T-cell (primary cell): ENCODE measurements at regions not wholly inside any gene's neighbourhood (a gene's known extent, or its start where the extent isn't known, plus 50 kb on each side); places are given as distances from the start of the nearest gene placed in this dataset.

Source experiments
- ATAC-seq, 4 experiments: fragments of 200-7000 bp in 3 of 4; fragments of 150-1000 bp in 1 of 4; cut with Tn5 transposase; replicated peaks in 1 of 4; 1 replicate in 3 of 4; 2 replicates in 1 of 4; pipeline ENCODE4 v1.10.0; 2021; ENCODE audit warnings: moderate library complexity in 3 of 4, mild to moderate bottlenecking in 2 of 4, moderate number of reproducible peaks in 1 of 4
- CTCF ChIA-PET, 2 donors: fragments of 300-600 bp; sonication (Branson Sonifier 250); formaldehyde crosslinking; loops; one replicate each; lab custom pipeline; 2022; ENCODE audit warnings: antibody characterized with exemption in 2 of 2; lab: Charles Lee
- POLR2A ChIA-PET, 2 donors: fragments of 300-600 bp; sonication (Branson Sonifier 250); formaldehyde crosslinking; loops; one replicate each; lab custom pipeline; 2022; ENCODE audit warnings: antibody characterized with exemption in 2 of 2; lab: Charles Lee
- DNase-seq, 35 experiments: peaks; one replicate each; pipeline versions ENCODE4 v3.0.0 to v3.0.0-alpha.2; 2013 to 2023
- H3K27ac ChIP-seq: one replicate; pipeline ENCODE4 v1.5.1; 2013; ENCODE audit warnings: low read length
- H3K27me3 ChIP-seq, 2 experiments: replicated peaks in 1 of 2; 1 replicate in 1 of 2; 2 replicates in 1 of 2; pipeline versions ENCODE4 v1.6.1 to v1.7.0; 2013; ENCODE audit warnings: low read length in 1 of 2, mixed read lengths in 1 of 2; ENCODE audit not compliant: control insufficient read depth in 2 of 2, insufficient read depth in 2 of 2; ENCODE audit errors: extremely low read depth in 1 of 2
- H3K36me3 ChIP-seq, 2 donors: 1 replicate in 1 of 2; 2 replicates in 1 of 2; pipeline versions ENCODE4 v1.6.1 to v1.7.0; 2013; ENCODE audit warnings: low read length in 1 of 2; ENCODE audit not compliant: control insufficient read depth in 2 of 2, insufficient read depth in 1 of 2; ENCODE audit errors: extremely low read depth in 1 of 2
- H3K4me1 ChIP-seq, 2 experiments: 1 replicate in 1 of 2; 2 replicates in 1 of 2; pipeline versions ENCODE4 v1.6.1 to v1.7.0; 2013; ENCODE audit warnings: low read length in 2 of 2, mixed read lengths in 1 of 2; ENCODE audit not compliant: insufficient read depth in 2 of 2, control insufficient read depth in 1 of 2; ENCODE audit errors: extremely low read depth in 1 of 2
- H3K4me3 ChIP-seq, 2 donors: 1 replicate in 1 of 2; 2 replicates in 1 of 2; pipeline versions ENCODE4 v1.5.1 to v1.7.0; 2013; ENCODE audit warnings: mild to moderate bottlenecking in 2 of 2, low read length in 1 of 2, moderate library complexity in 1 of 2; ENCODE audit not compliant: control insufficient read depth in 1 of 2; ENCODE audit errors: extremely low read depth in 1 of 2
- H3K9me3 ChIP-seq: 2 replicates; pipeline ENCODE4 v1.7.0; 2013
- H3K27ac Mint-ChIP-seq, 2 donors: one replicate each; pipeline ENCODE4 v1.8.0; 2020 to 2021; ENCODE audit warnings: mild to moderate bottlenecking in 2 of 2, mixed read lengths in 2 of 2
- H3K27me3 Mint-ChIP-seq, 2 donors: one replicate each; pipeline ENCODE4 v1.8.0; 2021 to 2022; ENCODE audit warnings: mixed read lengths in 2 of 2
- H3K36me3 Mint-ChIP-seq: one replicate; pipeline ENCODE4 v1.8.0; 2021; ENCODE audit warnings: mixed read lengths
- H3K4me1 Mint-ChIP-seq, 3 donors: one replicate each; pipeline ENCODE4 v1.8.0; 2020 to 2022; ENCODE audit warnings: mixed read lengths in 3 of 3, mild to moderate bottlenecking in 1 of 3
- H3K4me3 Mint-ChIP-seq, 3 donors: one replicate each; pipeline ENCODE4 v1.8.0; 2020 to 2022; ENCODE audit warnings: mild to moderate bottlenecking in 3 of 3, mixed read lengths in 3 of 3, moderate library complexity in 3 of 3
- H3K9me3 Mint-ChIP-seq, 3 donors: one replicate each; pipeline ENCODE4 v1.8.0; 2020 to 2022; ENCODE audit warnings: mixed read lengths in 3 of 3
- WGBS: methylation state at CpG from one replicate; pipeline ENCODE4 v1.1.5; 2013; ENCODE audit warnings: missing lambda C conversion rate; ENCODE audit not compliant: insufficient coverage; 5-methylcytosine and 5-hydroxymethylcytosine counted together

DNA sequence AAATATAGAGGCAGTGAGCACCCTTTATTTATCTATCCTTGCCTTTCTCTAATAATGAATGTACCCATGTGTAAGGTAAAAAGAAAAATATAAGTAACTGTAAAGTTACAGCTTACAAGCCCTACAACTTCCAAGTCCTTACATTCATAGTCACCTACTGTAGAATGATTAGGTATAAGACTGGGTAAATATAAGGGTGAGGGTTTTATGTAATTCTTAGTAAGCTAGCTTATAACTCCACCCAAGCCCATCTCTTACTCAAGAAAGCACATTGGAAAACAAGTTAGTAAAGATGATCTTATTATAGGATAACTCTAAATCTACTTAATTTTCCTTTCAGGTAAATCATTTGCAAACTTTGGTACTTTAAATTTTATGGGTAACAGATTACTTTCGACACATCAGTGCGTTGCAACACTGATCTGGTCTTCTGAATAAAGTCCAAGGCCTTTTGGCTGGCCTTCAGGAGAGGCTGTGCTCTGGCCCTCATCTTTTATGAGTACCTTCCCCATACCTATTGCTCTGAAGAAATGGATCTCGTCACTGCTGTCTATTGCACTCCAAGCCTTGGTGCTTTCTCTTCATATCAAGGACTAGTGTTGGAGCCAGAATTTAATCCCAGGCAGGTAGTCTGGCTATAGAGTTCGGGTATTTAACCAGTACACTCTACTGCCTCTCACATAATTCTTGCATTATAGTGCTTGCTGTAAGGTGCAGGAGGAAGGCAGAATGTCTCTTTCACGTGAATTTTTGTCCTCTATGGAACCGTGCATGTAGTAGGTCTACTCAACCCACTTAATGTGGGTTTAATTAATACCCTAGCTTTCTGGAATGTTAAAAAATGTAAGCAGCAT lies 443.6 kb upstream of the AR start:
- H3K27me3 Mint-ChIP-seq, result peaks cover 0 to 3% of the 10 kb centered on the region in 2 donors
- H3K27ac Mint-ChIP-seq, result no peak overlapping the region
- Histone ChIP-seq H3K27me3 (no peaks in the 10 kb centered on the region), H3K36me3 (no peaks in the 10 kb centered on the region), H3K4me1 (no peaks in the 10 kb centered on the region), H3K4me3 (no peak overlapping the region), H3K9me3 (no peaks in the 10 kb centered on the region), H3K27ac (no peak overlapping the region)
- ChIA-PET POLR2A (interaction anchor here in 1 of 2 donors (0.7 kb wide), 1 partner anchor 798 kb away, joined by 13 read pairs; no protein-coding TSS in a partner anchor), CTCF (no interaction called here)
- no peaks in the 10 kb centered on the region for H3K9me3 Mint-ChIP-seq
- WGBS, result no CpG with 5 or more reads among the region's 6 CpGs
- no peak overlapping the region for H3K4me3 Mint-ChIP-seq
- no peak for DNase-seq
- H3K36me3 Mint-ChIP-seq, result no peaks in the 10 kb centered on the region
- H3K4me1 Mint-ChIP-seq, result no peaks in the 10 kb centered on the region
- no peak for ATAC-seq

DNA sequence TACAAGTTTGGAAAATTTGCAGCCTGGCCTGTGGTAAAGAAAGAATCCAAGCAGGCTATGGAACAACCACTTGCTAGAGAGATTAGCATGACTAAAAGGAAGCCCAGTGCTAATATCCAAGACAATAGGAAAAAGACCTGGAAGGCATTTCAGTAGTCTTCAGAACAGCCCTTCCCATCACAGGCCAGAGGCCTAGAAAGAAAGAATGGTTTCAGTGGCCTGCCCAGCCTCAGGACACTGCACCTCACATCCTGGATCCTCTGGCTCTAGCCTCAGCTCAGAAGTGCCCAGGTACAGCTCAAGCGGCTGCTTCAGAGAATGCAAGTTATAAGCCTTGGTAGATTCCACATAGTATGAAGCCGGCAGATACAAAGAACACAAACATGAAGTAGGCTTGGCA lies 449.8 kb upstream of the AR start:
- POLR2A ChIA-PET, result no interaction called here
- Histone ChIP-seq H3K4me3 (no peak overlapping the region), H3K4me1 (no peaks in the 10 kb centered on the region), H3K27me3 (no peaks in the 10 kb centered on the region), H3K9me3 (no peaks in the 10 kb centered on the region), H3K36me3 (no peaks in the 10 kb centered on the region), H3K27ac (no peak overlapping the region)
- H3K4me3 Mint-ChIP-seq, result no peak overlapping the region
- H3K9me3 Mint-ChIP-seq, result peaks cover 0 to 3% (median 3%) of the 10 kb centered on the region in 3 donors
- ATAC-seq (no peak), DNase-seq (no peak)
- no peak overlapping the region for H3K27ac Mint-ChIP-seq
- no peaks in the 10 kb centered on the region for H3K36me3 Mint-ChIP-seq
- no peaks in the 10 kb centered on the region for H3K4me1 Mint-ChIP-seq
- 95% methylated on average over 2 of the region's 2 CpGs for WGBS
- CTCF ChIA-PET, result no interaction called here
- peaks cover 0 to 9% of the 10 kb centered on the region in 2 donors for H3K27me3 Mint-ChIP-seq

DNA sequence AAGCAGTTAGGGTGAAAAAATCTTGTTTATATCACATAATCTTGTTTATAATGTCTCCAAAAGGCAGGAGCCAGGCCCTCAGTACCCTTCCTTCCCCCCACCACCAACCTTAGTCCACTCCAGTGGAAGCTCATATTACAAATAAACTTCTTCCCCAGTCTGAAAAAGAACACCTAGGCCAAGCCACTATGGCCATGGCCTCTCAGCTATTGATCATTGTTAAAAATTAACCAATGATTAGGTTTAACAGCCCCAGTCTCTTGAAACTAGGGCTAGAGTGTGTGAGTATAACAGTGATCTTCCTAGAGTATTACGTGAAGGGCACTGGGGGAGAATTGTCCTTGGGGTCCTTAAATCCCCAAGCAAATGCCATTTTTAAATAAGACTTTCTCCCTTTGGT lies 411.9 kb upstream of the EDA2R start:
- no peak overlapping the region for H3K27ac ChIP-seq
- H3K4me1 Mint-ChIP-seq, result no peaks in the 10 kb centered on the region
- ATAC-seq (no peak), DNase-seq (no peak)
- ChIA-PET POLR2A (no interaction called here), CTCF (no interaction called here)
- no peak overlapping the region for H3K27ac Mint-ChIP-seq
- no peaks in the 10 kb centered on the region for H3K27me3 ChIP-seq
- no peaks in the 10 kb centered on the region for H3K9me3 ChIP-seq
- peaks cover 0 to 6% of the 10 kb centered on the region in 2 donors for H3K27me3 Mint-ChIP-seq
- H3K4me3 ChIP-seq, result no peak overlapping the region
- no CpG with 5 or more reads among the region's 1 CpG for WGBS
- H3K36me3 ChIP-seq, result no peaks in the 10 kb centered on the region
- H3K4me1 ChIP-seq, result no peaks in the 10 kb centered on the region
- no peak overlapping the region for H3K4me3 Mint-ChIP-seq
- H3K36me3 Mint-ChIP-seq, result no peaks in the 10 kb centered on the region
- peaks cover 0 to 3% (median 0%) of the 10 kb centered on the region in 3 donors for H3K9me3 Mint-ChIP-seq

DNA sequence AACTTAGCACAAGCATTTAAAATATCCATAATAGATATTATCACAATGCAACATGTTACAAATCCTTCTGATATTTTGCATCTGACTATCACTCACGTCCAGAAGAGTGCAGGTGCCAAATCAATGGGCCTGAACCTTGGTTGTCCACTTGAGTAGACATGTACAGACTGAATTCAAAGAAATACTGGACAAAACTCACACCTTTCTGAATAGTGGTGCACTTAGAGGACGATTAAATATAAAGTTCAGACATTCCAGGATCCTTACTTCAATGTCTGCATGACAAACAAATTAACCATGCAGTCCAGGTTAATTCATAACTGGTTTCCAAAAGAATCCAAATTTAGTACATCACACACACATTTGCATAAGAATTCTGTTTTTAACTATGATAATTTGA lies 406.0 kb upstream of the EDA2R start:
- Mint-ChIP-seq H3K4me1 (no peaks in the 10 kb centered on the region), H3K27ac (no peak overlapping the region), H3K36me3 (no peaks in the 10 kb centered on the region), H3K4me3 (no peak overlapping the region), H3K27me3 (peaks cover 0 to 11% of the 10 kb centered on the region in 2 donors), H3K9me3 (no peaks in the 10 kb centered on the region)
- DNase-seq, result no peak
- Histone ChIP-seq H3K27me3 (no peaks in the 10 kb centered on the region), H3K9me3 (no peaks in the 10 kb centered on the region), H3K4me3 (no peak overlapping the region), H3K27ac (no peak overlapping the region), H3K4me1 (no peaks in the 10 kb centered on the region), H3K36me3 (no peaks in the 10 kb centered on the region)
- no peak for ATAC-seq
- no CpG with 5 or more reads among the region's 2 CpGs for WGBS
- ChIA-PET POLR2A (no interaction called here), CTCF (no interaction called here)

DNA sequence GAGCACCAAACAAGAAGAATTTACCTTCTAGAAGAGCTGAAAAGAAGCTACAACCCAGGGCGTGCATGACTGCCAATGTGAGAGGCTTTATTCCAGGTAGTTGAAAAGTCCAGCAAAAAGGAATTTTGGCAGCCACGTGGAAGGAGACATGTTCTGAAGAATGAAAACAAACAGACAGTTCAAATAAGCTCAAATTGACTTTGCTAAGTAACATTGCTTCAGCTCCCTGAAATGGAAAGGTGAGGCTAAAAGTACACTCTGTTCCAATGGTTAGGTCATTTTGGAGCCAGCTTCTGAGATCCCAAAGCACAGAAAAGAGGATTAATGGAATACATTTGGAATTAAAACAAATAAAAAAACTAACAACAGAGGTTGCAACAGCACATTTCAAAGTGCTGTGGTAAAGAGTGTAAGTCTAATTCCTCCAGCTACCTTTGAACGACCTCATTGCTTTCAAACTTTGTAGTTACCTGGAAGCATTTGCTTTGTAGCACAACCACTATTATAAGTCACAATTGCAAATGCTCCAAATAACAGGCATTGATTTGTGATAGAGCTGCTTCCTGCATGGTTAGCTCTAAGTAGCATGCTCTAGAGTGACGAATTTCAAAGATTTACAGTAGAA lies 405.3 kb upstream of the EDA2R start:
- Histone ChIP-seq H3K27me3 (no peaks in the 10 kb centered on the region), H3K4me1 (no peaks in the 10 kb centered on the region), H3K9me3 (no peaks in the 10 kb centered on the region), H3K27ac (no peak overlapping the region), H3K4me3 (no peak overlapping the region), H3K36me3 (no peaks in the 10 kb centered on the region)
- WGBS, result no CpG with 5 or more reads among the region's 4 CpGs
- H3K36me3 Mint-ChIP-seq, result no peaks in the 10 kb centered on the region
- DNase-seq (no peak), ATAC-seq (no peak)
- POLR2A ChIA-PET, result no interaction called here
- H3K4me3 Mint-ChIP-seq, result no peak overlapping the region
- CTCF ChIA-PET, result no interaction called here
- no peaks in the 10 kb centered on the region for H3K4me1 Mint-ChIP-seq
- no peaks in the 10 kb centered on the region for H3K9me3 Mint-ChIP-seq
- H3K27me3 Mint-ChIP-seq, result peaks cover 0 to 11% of the 10 kb centered on the region in 2 donors
- H3K27ac Mint-ChIP-seq, result no peak overlapping the region

DNA sequence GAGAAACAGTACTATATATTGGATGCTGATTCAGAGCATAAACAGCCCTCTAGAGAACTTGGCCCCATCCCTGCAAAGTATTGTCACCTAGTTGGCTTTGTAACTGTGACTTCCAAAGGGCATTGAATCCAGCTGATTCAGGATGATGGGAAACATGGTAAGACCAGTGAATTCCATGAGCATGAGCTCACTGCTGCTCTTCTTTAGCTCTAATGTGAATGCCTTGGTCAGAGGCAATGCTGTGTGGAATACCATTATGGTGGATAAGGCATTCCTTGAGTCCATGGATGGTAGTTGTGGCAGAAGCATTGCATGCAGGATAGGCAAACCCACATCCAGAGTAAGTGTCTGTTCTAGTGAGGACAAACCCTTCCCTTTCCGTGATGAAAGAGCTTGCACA lies 365.6 kb upstream of the EDA2R start:
- H3K9me3 ChIP-seq, result no peaks in the 10 kb centered on the region
- H3K4me1 ChIP-seq, result no peaks in the 10 kb centered on the region
- no CpG with 5 or more reads among the region's 1 CpG for WGBS
- no peak for ATAC-seq
- no peak overlapping the region for H3K27ac ChIP-seq
- Mint-ChIP-seq H3K4me3 (no peak overlapping the region), H3K9me3 (peaks cover 0 to 8% (median 0%) of the 10 kb centered on the region in 3 donors), H3K36me3 (no peaks in the 10 kb centered on the region), H3K27me3 (peaks cover 0 to 6% of the 10 kb centered on the region in 2 donors), H3K27ac (no peak overlapping the region), H3K4me1 (no peaks in the 10 kb centered on the region)
- H3K36me3 ChIP-seq, result no peaks in the 10 kb centered on the region
- H3K27me3 ChIP-seq, result no peaks in the 10 kb centered on the region
- no peak overlapping the region for H3K4me3 ChIP-seq
- DNase-seq, result no peak
- POLR2A ChIA-PET, result no interaction called here
- CTCF ChIA-PET, result no interaction called here
